WTC11 (cell line): ENCODE measurements at regions not wholly inside any gene's neighbourhood (a gene's known extent, or its start where the extent isn't known, plus 50 kb on each side); places are given as distances from the start of the nearest gene placed in this dataset.
"Not testable (repeated sequence)": the region's sequence is repeated elsewhere in the genome, so short reads cannot be mapped to it uniquely, and the experiment has no call there.

Experiments
- ATAC-seq: fragments of 200-7000 bp; cut with Tn5 transposase; 2 replicates; pipeline ENCODE4 v1.10.0; 2021; ENCODE audit warnings: mild to moderate bottlenecking, moderate library complexity
- CTCF ChIA-PET: fragments of 300-600 bp; sonication (Branson Sonifier 250); formaldehyde crosslinking; loops from one replicate; lab custom pipeline; 2021; ENCODE audit warnings: antibody characterized with exemption; lab: Charles Lee
- POLR2A ChIA-PET: fragments of 350-600 bp; sonication (Branson Sonifier 250); formaldehyde crosslinking; loops from one replicate; lab custom pipeline; 2021; ENCODE audit warnings: antibody characterized with exemption; lab: Charles Lee
- DNase-seq: peaks from one replicate; pipeline ENCODE4 v3.0.0; 2021; ENCODE audit warnings: low spot score
- H3K27ac Mint-ChIP-seq: 2 replicates; pipeline ENCODE4 v1.8.0; 2021; ENCODE audit warnings: mixed read lengths
- H3K27me3 Mint-ChIP-seq: 2 replicates; pipeline ENCODE4 v1.8.0; 2021; ENCODE audit warnings: low read depth, mild to moderate bottlenecking, moderate library complexity, mixed read lengths
- H3K36me3 Mint-ChIP-seq: 2 replicates; pipeline ENCODE4 v1.8.0; 2021; ENCODE audit warnings: mixed read lengths
- H3K4me1 Mint-ChIP-seq: 2 replicates; pipeline ENCODE4 v1.8.0; 2022; ENCODE audit warnings: mixed read lengths
- H3K4me3 Mint-ChIP-seq: 2 replicates; pipeline ENCODE4 v1.8.0; 2021; ENCODE audit warnings: mild to moderate bottlenecking, moderate library complexity, mixed read lengths
- H3K9me3 Mint-ChIP-seq: 2 replicates; pipeline ENCODE4 v1.8.0; 2021; ENCODE audit warnings: mixed read lengths
- ATF3 ChIP-seq: sonication (generic); formaldehyde crosslinking; conservative IDR thresholded peaks from 2 replicates; pipeline ENCODE4 v1.8.1; 2022; ENCODE audit warnings: mild to moderate bottlenecking, missing genetic modification reagents
- CBFB ChIP-seq: sonication (generic); formaldehyde crosslinking; IDR thresholded peaks from 2 replicates; pipeline ENCODE4 v1.8.1; 2022; ENCODE audit warnings: mild to moderate bottlenecking, low read depth, missing genetic modification reagents
- E2F1 ChIP-seq: sonication (generic); formaldehyde crosslinking; IDR thresholded peaks from 2 replicates; pipeline ENCODE4 v1.8.0; 2022; ENCODE audit warnings: mild to moderate bottlenecking, missing genetic modification reagents
- E2F5 ChIP-seq: sonication (generic); formaldehyde crosslinking; IDR thresholded peaks from 2 replicates; pipeline ENCODE4 v1.8.1; 2022; ENCODE audit warnings: mild to moderate bottlenecking, moderate library complexity, missing genetic modification reagents
- FOXJ3 ChIP-seq: sonication (generic); formaldehyde crosslinking; IDR thresholded peaks from 2 replicates; pipeline ENCODE4 v1.9.0; 2021; ENCODE audit warnings: missing genetic modification reagents, mild to moderate bottlenecking, borderline replicate concordance
- HMGA2 ChIP-seq: fragments of 250-450 bp; sonication (Bioruptor Pico); IDR thresholded peaks from 2 replicates; pipeline ENCODE4 v1.4.0; 2021; ENCODE audit warnings: mild to moderate bottlenecking, moderate library complexity
- MLX ChIP-seq: sonication (generic); formaldehyde crosslinking; IDR thresholded peaks from 2 replicates; pipeline ENCODE4 v1.8.1; 2023; ENCODE audit warnings: mild to moderate bottlenecking, missing genetic modification reagents, moderate library complexity
- NFE2L1 ChIP-seq: sonication (generic); formaldehyde crosslinking; IDR thresholded peaks from 2 replicates; pipeline ENCODE4 v1.8.1; 2023; ENCODE audit warnings: missing genetic modification reagents
- PRDM15 ChIP-seq: sonication (generic); formaldehyde crosslinking; IDR thresholded peaks from 2 replicates; pipeline ENCODE4 v1.8.0; 2022; ENCODE audit warnings: missing genetic modification reagents
- TEAD4 ChIP-seq: sonication (generic); formaldehyde crosslinking; IDR thresholded peaks from 2 replicates; pipeline ENCODE4 v1.8.0; 2022; ENCODE audit warnings: mild to moderate bottlenecking, missing genetic modification reagents
- USF1 ChIP-seq: sonication (generic); formaldehyde crosslinking; IDR thresholded peaks from 2 replicates; pipeline ENCODE4 v1.8.0; 2022; ENCODE audit warnings: mild to moderate bottlenecking, missing genetic modification reagents
- ZNF396 ChIP-seq: fragments of 250-450 bp; sonication (Bioruptor Pico); IDR thresholded peaks from 2 replicates; pipeline ENCODE4 v1.8.0; 2021; ENCODE audit warnings: mild to moderate bottlenecking, moderate library complexity, borderline replicate concordance
- ZNF423 ChIP-seq: fragments of 250-450 bp; sonication (Bioruptor Pico); IDR thresholded peaks from 2 replicates; pipeline ENCODE4 v2.1.2; 2022; ENCODE audit warnings: mild to moderate bottlenecking, moderate library complexity

GRCh38 chr4:148643851-148644250 is 201.6 kb upstream of the NR3C2 start:
- peaks cover 8% of the 10 kb centered on the region for H3K36me3 Mint-ChIP-seq
- no peak for DNase-seq
- H3K27ac Mint-ChIP-seq, result no peak overlapping the region
- H3K27me3 Mint-ChIP-seq, result no peaks in the 10 kb centered on the region; the same call in 1 of the 2 replicates
- POLR2A ChIA-PET, result no interaction called here
- no peak for ATAC-seq
- CTCF ChIA-PET, result no interaction called here
- H3K9me3 Mint-ChIP-seq, result peaks cover 34% of the 10 kb centered on the region
- no peaks in the 10 kb centered on the region for H3K4me1 Mint-ChIP-seq
- no peak overlapping the region for H3K4me3 Mint-ChIP-seq
- no peak for TF ChIP-seq USF1 (CRISPR knock-in tag)
- no peak for TF ChIP-seq MLX

GRCh38 chr4:148642907-148643306 is 200.7 kb upstream of the NR3C2 start:
- Mint-ChIP-seq H3K9me3 (peaks cover 43% of the 10 kb centered on the region), H3K36me3 (peaks cover 17% of the 10 kb centered on the region), H3K27ac (no peak overlapping the region), H3K4me1 (no peaks in the 10 kb centered on the region), H3K4me3 (no peak overlapping the region), H3K27me3 (no peaks in the 10 kb centered on the region; the same call in 1 of the 2 replicates)
- DNase-seq, result no peak
- ChIA-PET CTCF (no interaction called here), POLR2A (no interaction called here)
- TF ChIP-seq PRDM15 (CRISPR knock-in tag), result no peak
- TF ChIP-seq FOXJ3, result no peak
- TF ChIP-seq TEAD4 (CRISPR knock-in tag), result no peak
- TF ChIP-seq HMGA2 (CRISPR knock-in tag), result no peak
- TF ChIP-seq ATF3 (CRISPR knock-in tag), result no peak
- no peak for TF ChIP-seq ZNF396 (CRISPR knock-in tag)
- TF ChIP-seq CBFB (CRISPR knock-in tag), result no peak
- TF ChIP-seq E2F1 (CRISPR knock-in tag), result no peak
- no peak for TF ChIP-seq E2F5 (CRISPR knock-in tag)
- no peak for TF ChIP-seq ZNF423 (CRISPR knock-in tag)
- no peak for TF ChIP-seq NFE2L1
- no peak for ATAC-seq

- peaks cover 45% of the 10 kb centered on the region for H3K36me3 Mint-ChIP-seq
- DNase-seq, H3K4me1 Mint-ChIP-seq, H3K27me3 Mint-ChIP-seq, ATAC-seq, H3K27ac Mint-ChIP-seq, H3K4me3 Mint-ChIP-seq, POLR2A ChIA-PET, CTCF ChIA-PET: not testable (repeated sequence)
- H3K9me3 Mint-ChIP-seq, result peaks cover 79% of the 10 kb centered on the region
Measured at GRCh38 chr4:148638079-148638478, 195.9 kb upstream of the NR3C2 start.

- H3K4me1 Mint-ChIP-seq, CTCF ChIA-PET, H3K27ac Mint-ChIP-seq, ATAC-seq, H3K4me3 Mint-ChIP-seq, POLR2A ChIA-PET, H3K27me3 Mint-ChIP-seq, DNase-seq: not testable (repeated sequence)
- Mint-ChIP-seq H3K36me3 (peaks cover 45% of the 10 kb centered on the region), H3K9me3 (peaks cover 76% of the 10 kb centered on the region)
Measured at GRCh38 chr4:148637453-148637852, 195.2 kb upstream of the NR3C2 start.
